DND-41 (cell line): ENCODE measurements at regions not wholly inside any gene's neighbourhood (a gene's known extent, or its start where the extent isn't known, plus 50 kb on each side); places are given as distances from the start of the nearest gene placed in this dataset.

ENCODE experiments used
- CTCF ChIP-seq: IDR thresholded peaks from 2 replicates; pipeline ENCODE4 v1.5.1; 2012; ENCODE audit warnings: borderline replicate concordance, low read length, moderate library complexity, mild to moderate bottlenecking; ENCODE audit not compliant: poor library complexity, severe bottlenecking; ENCODE audit errors: extremely low read depth
- EZH2 ChIP-seq: IDR thresholded peaks from 3 replicates; pipeline ENCODE4 v1.6.1; 2012; ENCODE audit warnings: borderline replicate concordance, low read depth, mild to moderate bottlenecking, moderate library complexity, low read length, inconsistent platforms; ENCODE audit not compliant: severe bottlenecking

- TF ChIP-seq CTCF (no peak), EZH2 (no peak)
Measured at GRCh38 chr3:72510247-72510646, 338.0 kb downstream of the SHQ1 start.
